ENCODE measurements at regions not wholly inside any gene's neighbourhood (a gene's known extent, or its start where the extent isn't known, plus 50 kb on each side); places are given as distances from the start of the nearest gene placed in this dataset.

DNA sequence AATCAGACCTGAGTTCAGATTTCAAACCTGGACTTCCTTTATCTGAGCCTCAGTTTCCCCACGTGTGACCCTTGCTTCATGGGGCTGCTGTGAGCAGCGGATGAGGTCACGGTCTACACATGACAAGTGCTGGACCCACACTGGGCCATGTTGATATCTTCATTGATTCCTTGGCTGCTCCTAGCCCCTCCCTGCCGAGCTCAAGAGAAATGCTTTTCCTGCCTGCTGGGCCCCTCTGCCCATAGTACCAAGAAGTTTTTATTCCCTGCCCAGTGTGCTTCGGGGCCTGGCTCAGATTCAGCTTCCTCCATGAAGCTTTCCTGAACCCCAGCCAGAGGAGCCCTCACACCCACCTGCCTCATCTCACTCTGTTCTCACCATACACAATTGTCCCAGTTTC, 181.6 kb downstream of the PTPRU start:
- H3K36me3 ChIP-seq (ENCODE audit: insufficient read depth, low read length): no peaks in the 10 kb centered on the region
- no peaks in the 10 kb centered on the region for H3K9me2 ChIP-seq (ENCODE audit: insufficient read depth, low read length)
- H3K4me2 ChIP-seq (ENCODE audit: low read length): no peak overlapping the region
- H3K79me2 ChIP-seq (replicated peaks; ENCODE audit: insufficient read depth, low read length): no peaks in the 10 kb centered on the region
- H4K20me1 ChIP-seq (ENCODE audit: insufficient read depth): no peaks in the 10 kb centered on the region
- H3K27me3 ChIP-seq (ENCODE audit: insufficient read depth, low read depth, low read length): no peaks in the 10 kb centered on the region
- no peaks in the 10 kb centered on the region for H3F3A ChIP-seq (ENCODE audit: insufficient read depth, low read length, poor library complexity, severe bottlenecking)
- H3K4me3 ChIP-seq (ENCODE audit: low read length): no peak overlapping the region
- H2AFZ ChIP-seq (ENCODE audit: low read depth, low read length): no peak overlapping the region
- H3K27ac ChIP-seq (ENCODE audit: low read length): no peak overlapping the region
- H3K9ac ChIP-seq (ENCODE audit: low read length): no peak overlapping the region
- H3K9me3 ChIP-seq (ENCODE audit: low read length): no peaks in the 10 kb centered on the region
- TF ChIP-seq POLR2AphosphoS5 (IDR thresholded peaks at IDR 0.05) (no peak), SMC3 (conservative IDR thresholded peaks at IDR 0.05; ENCODE audit: poor library complexity) (no peak), REST (IDR thresholded peaks at IDR 0.05; ENCODE audit: borderline replicate concordance) (no peak), CTCF (IDR thresholded peaks at IDR 0.05; ENCODE audit: poor library complexity, severe bottlenecking) (no peak), TAF1 (IDR thresholded peaks at IDR 0.05; ENCODE audit: low read depth) (no peak), RAD21 (conservative IDR thresholded peaks at IDR 0.05) (no peak), MXI1 (conservative IDR thresholded peaks at IDR 0.05; ENCODE audit: poor library complexity, severe bottlenecking) (no peak), EP300 (conservative IDR thresholded peaks at IDR 0.05; ENCODE audit: poor library complexity, severe bottlenecking) (no peak), EZH2 (IDR thresholded peaks at IDR 0.05; ENCODE audit: borderline replicate concordance, insufficient read depth, low read length, poor library complexity, severe bottlenecking) (no peak)

GRCh38 chr1:29417147-29417858, 181.0 kb downstream of the PTPRU start:
- Histone ChIP-seq H3K27me3 (ENCODE audit: insufficient read depth, low read depth, low read length) (no peaks in the 10 kb centered on the region), H3K4me2 (ENCODE audit: low read length) (no peak overlapping the region), H3K36me3 (ENCODE audit: insufficient read depth, low read length) (no peaks in the 10 kb centered on the region), H3K27ac (ENCODE audit: low read length) (no peak overlapping the region), H2AFZ (ENCODE audit: low read depth, low read length) (no peak overlapping the region), H3F3A (ENCODE audit: insufficient read depth, low read length, poor library complexity, severe bottlenecking) (no peaks in the 10 kb centered on the region), H3K9me2 (ENCODE audit: insufficient read depth, low read length) (no peaks in the 10 kb centered on the region), H3K79me2 (replicated peaks; ENCODE audit: insufficient read depth, low read length) (no peaks in the 10 kb centered on the region), H3K9me3 (ENCODE audit: low read length) (no peaks in the 10 kb centered on the region), H3K9ac (ENCODE audit: low read length) (no peak overlapping the region), H4K20me1 (ENCODE audit: insufficient read depth) (no peaks in the 10 kb centered on the region), H3K4me3 (ENCODE audit: low read length) (no peak overlapping the region)
- no peak for TF ChIP-seq EP300 (conservative IDR thresholded peaks at IDR 0.05; ENCODE audit: poor library complexity, severe bottlenecking)
- TF ChIP-seq EZH2 (IDR thresholded peaks at IDR 0.05; ENCODE audit: borderline replicate concordance, insufficient read depth, low read length, poor library complexity, severe bottlenecking): no peak
- TF ChIP-seq SMC3 (conservative IDR thresholded peaks at IDR 0.05; ENCODE audit: poor library complexity): no peak
- no peak for TF ChIP-seq REST (IDR thresholded peaks at IDR 0.05; ENCODE audit: borderline replicate concordance)

Measured in neural cell (in vitro differentiated cells).